HEK293T (cell line): ENCODE measurements at regions not wholly inside any gene's neighbourhood (a gene's known extent, or its start where the extent isn't known, plus 50 kb on each side); places are given as distances from the start of the nearest gene placed in this dataset.

ENCODE experiments used
- ARNT ChIP-seq: fragments of 450-650 bp; IDR thresholded peaks from 2 replicates; pipeline ENCODE4 v1.6.1; 2017; ENCODE audit warnings: mild to moderate bottlenecking
- BHLHE40 ChIP-seq: fragments of 450-650 bp; IDR thresholded peaks from 2 replicates; pipeline ENCODE4 v1.6.1; 2016; ENCODE audit warnings: mild to moderate bottlenecking, moderate library complexity, borderline replicate concordance
- ELF4 ChIP-seq: fragments of 450-650 bp; IDR thresholded peaks from 2 replicates; pipeline ENCODE4 v1.6.1; 2017; ENCODE audit warnings: antibody characterized with exemption
- FOXA1 ChIP-seq: fragments of 450-650 bp; IDR thresholded peaks from 2 replicates; pipeline ENCODE4 v1.6.1; 2016; ENCODE audit warnings: mild to moderate bottlenecking
- FOXK2 ChIP-seq: fragments of 450-650 bp; IDR thresholded peaks from 2 replicates; pipeline ENCODE4 v1.6.1; 2016; ENCODE audit warnings: mild to moderate bottlenecking
- FOXM1 ChIP-seq: fragments of 450-650 bp; IDR thresholded peaks from 2 replicates; pipeline ENCODE4 v1.6.1; 2017; ENCODE audit warnings: mild to moderate bottlenecking, borderline replicate concordance
- HDGF ChIP-seq: fragments of 450-650 bp; IDR thresholded peaks from 2 replicates; pipeline ENCODE4 v1.6.1; 2017; ENCODE audit warnings: antibody characterized with exemption, borderline replicate concordance
- L3MBTL2 ChIP-seq: fragments of 450-650 bp; conservative IDR thresholded peaks from 2 replicates; pipeline ENCODE4 v1.6.1; 2016; ENCODE audit warnings: mild to moderate bottlenecking
- LEF1 ChIP-seq: fragments of 450-650 bp; IDR thresholded peaks from 2 replicates; pipeline ENCODE4 v1.6.1; 2017; ENCODE audit warnings: mild to moderate bottlenecking, borderline replicate concordance
- SP1 ChIP-seq: fragments of 450-650 bp; IDR thresholded peaks from 2 replicates; pipeline ENCODE4 v1.6.1; 2017
- SUZ12 ChIP-seq: fragments of 450-650 bp; IDR thresholded peaks from 2 replicates; pipeline ENCODE4 v1.6.1; 2016; ENCODE audit warnings: mild to moderate bottlenecking
- TARDBP ChIP-seq: fragments of 450-650 bp; IDR thresholded peaks from 2 replicates; pipeline ENCODE4 v1.6.1; 2016

DNA sequence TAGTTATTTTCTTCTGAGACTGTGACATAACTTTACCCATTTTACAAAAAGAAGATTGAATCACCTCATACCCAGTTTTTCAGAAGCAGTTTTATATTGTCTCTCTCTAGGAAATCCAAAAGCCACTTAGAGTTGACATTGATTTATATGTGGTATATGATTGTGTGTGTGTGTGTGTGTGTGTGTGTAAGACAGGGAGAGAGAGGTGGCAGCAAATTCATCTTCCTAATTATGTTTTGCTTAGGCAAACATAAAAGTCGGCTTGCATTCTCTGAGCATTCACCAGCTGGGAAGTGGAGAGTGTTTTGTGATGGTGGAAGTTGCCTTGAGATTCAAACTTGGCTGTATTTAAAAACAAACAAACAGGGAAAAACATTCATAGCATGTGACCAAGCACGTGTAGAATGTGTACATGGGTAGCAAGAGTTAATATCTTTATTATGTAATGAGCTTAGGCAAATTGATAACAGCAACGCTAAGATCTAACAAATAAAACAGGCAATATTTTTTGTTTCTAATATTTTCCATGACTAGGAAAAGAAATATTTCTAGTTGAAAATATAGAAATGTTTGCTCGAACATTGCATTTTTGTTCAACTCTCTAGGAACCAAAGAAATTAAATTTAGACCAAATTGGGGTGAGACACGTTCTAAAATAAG lies 64.4 kb upstream of the IGF1R start:
- TF ChIP-seq SP1, result no peak
- no peak for TF ChIP-seq ELF4
- TF ChIP-seq FOXM1, result no peak
- no peak for TF ChIP-seq FOXK2
- TF ChIP-seq LEF1, result no peak
- TF ChIP-seq SUZ12, result no peak
- no peak for TF ChIP-seq FOXA1
- no peak for TF ChIP-seq L3MBTL2
- TF ChIP-seq HDGF, result no peak
- TF ChIP-seq BHLHE40, result no peak
- no peak for TF ChIP-seq TARDBP
- TF ChIP-seq ARNT, result no peak
